ENCODE measurements at regions not wholly inside any gene's neighbourhood (a gene's known extent, or its start where the extent isn't known, plus 50 kb on each side); places are given as distances from the start of the nearest gene placed in this dataset.

DNA sequence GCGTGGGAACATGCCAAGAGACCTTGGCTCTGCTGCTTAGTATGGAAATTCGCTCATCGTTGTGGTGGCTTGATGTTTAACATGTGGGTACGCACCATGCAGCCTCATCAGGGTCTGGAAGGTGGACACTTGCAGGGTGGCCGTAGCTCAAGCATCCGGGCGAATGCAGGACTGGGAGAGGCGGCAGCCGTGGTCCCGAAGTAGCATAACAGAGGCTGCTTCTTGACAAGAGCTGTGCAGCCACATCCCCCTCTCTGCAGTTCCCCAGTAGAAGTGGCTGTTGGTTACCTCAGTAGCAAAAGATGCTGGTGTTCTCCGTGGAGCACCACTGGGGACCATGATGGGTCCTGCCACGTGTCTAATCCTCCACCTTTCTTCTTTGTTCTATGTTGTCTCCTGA lies 195.0 kb downstream of the THBS2 start:
- H3K27ac ChIP-seq: no peak overlapping the region
- intact Hi-C loops (cut with micrococcal nuclease; ENCODE audit: unreplicated experiment): no loop called here
- no peaks in the 10 kb centered on the region for H3K79me2 ChIP-seq (ENCODE audit: low read depth)
- no peaks in the 10 kb centered on the region for H4K20me1 ChIP-seq (ENCODE audit: insufficient read depth)
- BruUV-seq (replicated peaks): no TSS peak
- H3K27me3 ChIP-seq (ENCODE audit: insufficient read depth, low read depth): peaks cover 39% of the 10 kb centered on the region
- TF ChIP-seq EZH2 (IDR thresholded peaks at IDR 0.05; ENCODE audit: low read depth) (no peak), CTCF (conservative IDR thresholded peaks at IDR 0.05) (no peak)
- H3K4me1 ChIP-seq (replicated peaks; ENCODE audit: insufficient read depth): no peaks in the 10 kb centered on the region
- no peaks in the 10 kb centered on the region for H3K9me2 ChIP-seq (ENCODE audit: insufficient read depth)
- POLR2A ChIA-PET (ENCODE audit: unreplicated experiment): no interaction called here
- DNase-seq: no peak
- H3K4me2 ChIP-seq: no peak overlapping the region
- no peak overlapping the region for H2AFZ ChIP-seq
- H3K4me3 ChIP-seq: no peak overlapping the region
- H3F3A ChIP-seq (ENCODE audit: insufficient read depth, low read depth): no peaks in the 10 kb centered on the region
- CTCF ChIA-PET: no interaction called here
- no peaks in the 10 kb centered on the region for H3K9me3 ChIP-seq (ENCODE audit: insufficient read depth, low read depth)
- no peaks in the 10 kb centered on the region for H3K36me3 ChIP-seq (ENCODE audit: low read depth)

DNA sequence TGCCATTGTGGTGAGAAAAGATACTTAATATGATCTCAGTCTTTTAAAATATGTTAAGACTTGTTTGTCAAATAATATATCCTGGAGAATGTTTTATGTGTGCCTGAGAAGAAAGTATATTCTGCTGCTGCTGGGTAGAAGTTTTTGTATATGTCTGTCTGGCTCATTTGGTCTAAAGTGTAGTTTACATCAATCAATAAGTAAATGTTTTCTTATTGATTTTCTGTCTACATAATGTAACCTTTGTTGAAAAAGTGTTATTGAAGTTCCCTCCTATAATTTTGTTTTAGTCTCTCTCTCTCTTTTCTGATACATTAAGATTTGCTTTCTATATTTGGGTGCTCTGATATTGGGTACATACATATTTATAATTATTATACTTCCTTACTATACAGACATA lies 201.2 kb downstream of the THBS2 start:
- Histone ChIP-seq H4K20me1 (ENCODE audit: insufficient read depth) (no peaks in the 10 kb centered on the region), H3K4me2 (no peak overlapping the region), H3K4me3 (no peak overlapping the region), H2AFZ (no peak overlapping the region), H3K27me3 (ENCODE audit: insufficient read depth, low read depth) (peaks cover 13% of the 10 kb centered on the region), H3K4me1 (replicated peaks; ENCODE audit: insufficient read depth) (no peaks in the 10 kb centered on the region), H3K79me2 (ENCODE audit: low read depth) (no peaks in the 10 kb centered on the region), H3K36me3 (ENCODE audit: low read depth) (no peaks in the 10 kb centered on the region), H3F3A (ENCODE audit: insufficient read depth, low read depth) (no peaks in the 10 kb centered on the region), H3K9me3 (ENCODE audit: insufficient read depth, low read depth) (no peaks in the 10 kb centered on the region), H3K27ac (no peak overlapping the region), H3K9me2 (ENCODE audit: insufficient read depth) (no peaks in the 10 kb centered on the region)
- intact Hi-C loops (cut with micrococcal nuclease; ENCODE audit: unreplicated experiment): no loop called here
- ChIA-PET CTCF (no interaction called here), POLR2A (ENCODE audit: unreplicated experiment) (no interaction called here)
- TF ChIP-seq EZH2 (IDR thresholded peaks at IDR 0.05; ENCODE audit: low read depth) (no peak), CTCF (conservative IDR thresholded peaks at IDR 0.05) (no peak)
- no peak for DNase-seq
- BruUV-seq (replicated peaks): no TSS peak

DNA sequence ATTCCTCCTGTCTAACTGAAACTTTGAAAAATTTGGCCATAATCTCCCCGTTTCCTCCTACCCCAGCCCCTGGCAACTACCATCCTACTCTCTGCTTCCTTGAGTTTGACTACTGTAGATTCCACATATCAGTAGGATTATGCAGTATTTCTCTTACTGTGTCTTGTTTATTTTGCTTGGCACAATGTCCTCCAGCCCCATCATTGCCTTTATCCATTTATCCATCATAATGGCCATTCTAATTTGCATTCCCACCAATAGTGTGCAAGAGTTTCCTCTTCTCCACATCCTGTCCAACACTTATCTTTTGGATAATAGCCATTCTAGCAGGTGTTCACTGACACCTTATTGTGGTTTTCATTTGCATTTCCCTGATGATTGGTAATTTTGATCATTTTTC lies 202.3 kb downstream of the THBS2 start:
- H3K9me2 ChIP-seq (ENCODE audit: insufficient read depth): no peaks in the 10 kb centered on the region
- no peak overlapping the region for H2AFZ ChIP-seq
- no peak overlapping the region for H3K4me3 ChIP-seq
- intact Hi-C loops (cut with micrococcal nuclease; ENCODE audit: unreplicated experiment): no loop called here
- CTCF ChIA-PET: no interaction called here
- no peaks in the 10 kb centered on the region for H3K9me3 ChIP-seq (ENCODE audit: insufficient read depth, low read depth)
- TF ChIP-seq CTCF (conservative IDR thresholded peaks at IDR 0.05) (no peak), EZH2 (IDR thresholded peaks at IDR 0.05; ENCODE audit: low read depth) (no peak)
- peaks cover 20% of the 10 kb centered on the region for H3K27me3 ChIP-seq (ENCODE audit: insufficient read depth, low read depth)
- H3K4me2 ChIP-seq: no peak overlapping the region
- DNase-seq: no peak
- H3K27ac ChIP-seq: no peak overlapping the region
- H3K79me2 ChIP-seq (ENCODE audit: low read depth): no peaks in the 10 kb centered on the region
- POLR2A ChIA-PET (ENCODE audit: unreplicated experiment): no interaction called here
- H3K4me1 ChIP-seq (replicated peaks; ENCODE audit: insufficient read depth): no peaks in the 10 kb centered on the region
- no peaks in the 10 kb centered on the region for H3K36me3 ChIP-seq (ENCODE audit: low read depth)
- no TSS peak for BruUV-seq (replicated peaks)
- no peaks in the 10 kb centered on the region for H4K20me1 ChIP-seq (ENCODE audit: insufficient read depth)
- H3F3A ChIP-seq (ENCODE audit: insufficient read depth, low read depth): no peaks in the 10 kb centered on the region
